ENCODE measurements at regions not wholly inside any gene's neighbourhood (a gene's known extent, or its start where the extent isn't known, plus 50 kb on each side); places are given as distances from the start of the nearest gene placed in this dataset.

DNA sequence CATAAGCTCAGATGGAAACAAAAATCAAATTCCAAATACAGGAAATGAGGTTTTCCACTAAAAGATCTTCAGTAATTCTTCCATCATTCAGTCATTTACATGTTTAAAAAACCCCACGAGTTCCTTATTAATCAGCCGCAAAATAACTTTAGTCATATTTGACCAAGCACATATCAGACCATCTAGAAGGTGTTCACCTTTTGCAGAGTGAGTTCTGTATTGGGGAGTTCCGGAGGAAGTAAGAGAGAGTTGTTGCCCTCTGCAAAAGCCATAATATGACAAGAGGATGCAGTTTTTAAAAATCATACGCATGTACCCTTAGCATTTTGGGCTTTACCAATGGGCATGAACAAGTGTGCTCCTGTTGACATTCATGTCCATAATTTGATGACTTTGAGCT lies 61.6 kb downstream of the CCR1 start:
- DNase-seq = no peak

DNA sequence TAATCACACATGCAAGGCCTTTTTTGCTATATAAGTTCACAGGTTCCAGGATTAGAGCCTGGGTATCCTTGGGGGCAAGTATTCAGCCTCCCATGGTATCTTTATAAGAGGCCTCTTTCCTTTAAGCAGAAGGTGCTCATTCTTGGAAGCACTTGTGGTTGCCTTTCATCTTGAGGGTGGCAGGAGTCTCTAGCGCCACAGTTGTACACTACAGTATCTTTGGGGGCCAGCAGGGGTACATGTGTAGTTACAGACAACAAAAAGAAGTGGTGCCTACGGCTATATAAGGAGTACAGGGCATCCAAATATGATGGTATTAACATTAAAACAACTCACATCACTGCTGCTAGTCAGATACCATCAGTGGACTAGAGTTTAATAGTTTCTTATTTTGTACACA lies 62.1 kb downstream of the CCR1 start:
- DNase-seq = no peak

DNA sequence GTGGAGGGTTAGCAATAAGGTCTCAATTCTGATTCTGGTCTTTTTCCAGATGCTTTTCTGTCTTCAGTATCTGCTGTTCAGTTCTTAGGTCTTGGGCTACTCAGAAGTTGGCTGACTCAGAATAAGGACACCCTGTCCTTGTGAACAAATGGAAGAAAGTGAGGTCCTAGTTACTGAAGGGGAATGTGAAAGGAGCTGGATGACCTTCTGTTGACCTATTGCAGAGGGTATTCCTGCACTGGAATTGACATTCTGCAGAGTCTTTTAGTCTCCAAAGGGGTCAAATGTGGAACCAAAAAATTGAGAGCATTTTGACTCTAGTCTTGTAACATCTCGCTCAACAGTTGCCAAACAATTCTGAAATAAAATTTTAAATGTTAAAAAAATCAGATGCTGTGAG lies 63.0 kb downstream of the CCR1 start:
- DNase-seq = no peak

DNA sequence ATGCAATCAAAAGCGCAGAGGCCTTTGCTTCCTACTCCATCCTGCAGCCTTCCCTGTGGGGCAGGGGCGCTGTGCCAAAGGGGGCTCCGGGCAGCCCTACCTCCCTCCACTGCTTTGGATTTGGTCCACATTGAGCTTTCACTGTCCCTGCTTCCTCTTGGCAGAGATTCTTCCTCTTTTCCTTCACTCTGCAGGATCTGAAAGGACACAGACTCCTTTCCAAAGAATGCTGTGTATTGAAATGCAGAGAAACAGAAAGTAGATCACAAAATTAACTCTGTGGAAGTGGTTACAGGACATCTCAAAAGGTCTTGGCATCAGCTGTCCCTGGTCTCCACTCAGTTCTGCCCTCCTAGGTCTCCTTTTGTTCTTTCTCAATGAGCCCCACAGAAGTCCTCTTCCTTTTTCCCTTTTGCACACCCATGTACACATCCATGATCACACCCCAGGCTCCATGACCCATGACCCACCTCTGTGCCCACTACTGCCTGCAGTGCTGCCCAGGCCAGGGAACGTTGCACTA lies 64.1 kb downstream of the CCR1 start:
- DNase-seq = no peak

DNA sequence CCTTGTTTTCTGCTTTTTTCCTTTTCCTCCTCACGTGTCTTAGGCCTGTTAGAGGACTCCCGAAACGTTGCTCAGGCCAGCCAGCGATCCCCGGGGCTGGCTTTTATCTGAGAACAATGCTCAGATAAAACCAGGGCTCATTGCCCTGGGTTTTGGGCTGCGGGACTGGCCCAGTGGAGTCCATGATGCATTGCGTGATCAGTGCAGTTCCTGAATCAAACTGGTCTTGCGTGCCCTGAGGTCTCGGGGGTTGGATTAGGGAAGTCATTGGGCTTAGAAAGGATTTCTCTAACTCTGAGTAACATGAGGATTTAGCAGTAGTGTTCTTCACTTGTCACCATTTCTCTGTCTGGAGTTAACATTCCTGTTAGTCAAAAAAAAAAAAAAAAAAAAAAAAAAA lies 66.3 kb downstream of the CCR1 start:
- no peak for DNase-seq

DNA sequence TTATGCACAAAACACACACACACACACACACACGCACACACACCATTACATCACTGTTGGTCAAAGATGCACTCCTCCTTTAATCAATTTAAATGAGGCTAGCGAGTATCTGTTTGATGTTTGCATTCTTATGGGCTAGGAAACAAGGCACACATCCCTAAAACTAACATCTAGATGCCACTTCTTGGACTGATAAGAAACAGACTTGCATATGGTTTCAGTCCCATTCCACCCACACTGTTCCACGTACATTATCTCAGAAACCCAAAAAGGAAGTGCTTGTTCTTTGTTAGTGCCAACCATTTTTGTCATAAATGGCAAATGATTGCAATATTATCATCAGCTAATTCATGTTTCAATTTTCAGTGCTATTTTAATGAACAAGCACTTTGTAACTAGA lies 69.5 kb downstream of the CCR1 start:
- no peak for DNase-seq

DNA sequence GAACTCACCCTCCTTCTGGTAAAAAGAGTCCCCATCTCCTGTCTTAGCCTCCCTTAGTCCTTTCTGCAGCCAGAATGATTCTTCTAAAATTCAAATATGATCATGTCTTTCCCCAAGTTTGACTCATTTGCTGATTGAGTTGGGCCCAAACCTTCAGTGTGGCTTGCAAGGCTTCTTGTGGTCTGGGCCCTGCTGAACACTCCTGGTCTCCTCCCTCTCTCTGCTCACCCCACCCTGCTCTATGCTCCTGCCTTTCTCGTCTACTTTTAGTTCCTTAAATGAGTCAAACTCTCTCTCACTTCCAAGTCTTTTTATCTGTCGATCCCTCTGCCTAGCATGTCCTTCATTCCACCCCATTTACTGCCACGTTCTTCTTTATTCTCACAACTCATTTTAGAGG lies 72.6 kb downstream of the CCR1 start:
- no peak for DNase-seq

DNA sequence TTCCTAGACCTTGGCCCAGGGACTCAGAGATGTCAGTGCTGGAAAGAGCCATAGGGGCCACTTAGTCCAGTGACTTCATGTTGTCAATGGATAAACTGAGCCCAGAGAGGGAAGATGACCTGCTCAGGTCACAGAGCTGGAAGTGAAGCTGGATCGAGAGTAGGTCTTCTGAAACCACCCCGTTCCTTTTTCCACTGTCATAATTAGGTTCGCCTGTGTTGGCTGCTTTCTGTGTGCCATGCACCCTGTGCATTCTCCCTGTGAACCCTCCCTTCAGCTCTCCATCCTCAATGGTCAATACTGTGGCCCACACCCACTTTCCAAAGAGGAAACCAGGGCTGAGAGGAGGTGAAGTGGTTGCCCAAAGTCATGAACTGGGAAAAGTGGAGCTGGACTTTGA lies 74.8 kb downstream of the CCR1 start:
- DNase-seq = no peak

DNA sequence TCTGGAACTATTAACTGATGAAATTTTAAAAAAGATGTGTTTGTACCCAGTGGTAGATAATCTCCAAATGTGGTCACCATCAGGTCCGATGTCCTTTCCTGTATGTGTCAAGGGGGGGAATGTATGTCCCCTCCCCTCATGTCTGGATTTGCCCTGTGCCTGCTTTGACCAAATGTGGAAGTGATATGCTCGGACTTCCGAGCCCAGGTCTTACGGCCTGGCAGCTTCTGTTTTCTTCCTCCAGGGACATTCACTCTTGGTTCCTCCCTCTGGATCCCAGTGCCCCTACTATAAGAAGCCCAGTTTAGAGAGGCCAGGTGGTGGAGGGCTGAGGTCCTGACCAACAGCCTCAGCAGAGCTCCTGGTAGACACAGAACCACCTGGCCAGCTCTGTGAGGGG lies 75.5 kb downstream of the CCR1 start:
- no peak for DNase-seq

DNA sequence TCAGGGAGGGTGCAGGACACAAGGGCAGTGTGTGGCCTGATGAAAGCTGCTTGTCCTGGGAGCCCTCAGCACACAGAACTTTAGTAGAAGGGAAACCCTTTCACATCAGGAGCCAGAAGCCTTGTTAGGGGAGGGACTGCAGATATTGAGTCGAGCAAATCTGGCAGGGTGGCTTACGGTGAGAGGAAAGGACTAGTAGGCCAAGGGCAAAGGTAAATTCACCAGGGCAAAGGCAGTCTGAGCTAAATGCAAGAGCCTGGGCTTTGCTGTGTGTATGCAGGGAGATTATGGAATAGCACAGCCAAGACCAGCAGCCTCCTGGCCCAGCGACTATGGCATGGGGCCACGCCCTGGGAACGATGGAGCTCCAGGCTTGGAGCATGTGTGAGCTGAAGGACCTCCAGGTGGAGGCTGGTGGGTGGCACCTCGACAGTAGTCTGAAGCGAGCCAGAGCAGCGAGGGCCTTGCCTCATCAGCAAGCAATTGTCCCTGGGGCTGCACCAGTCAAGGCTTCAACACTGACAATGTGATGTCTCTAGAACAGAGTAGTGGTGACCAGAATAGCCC lies 76.1 kb downstream of the CCR1 start:
- DNase-seq = no peak

DNA sequence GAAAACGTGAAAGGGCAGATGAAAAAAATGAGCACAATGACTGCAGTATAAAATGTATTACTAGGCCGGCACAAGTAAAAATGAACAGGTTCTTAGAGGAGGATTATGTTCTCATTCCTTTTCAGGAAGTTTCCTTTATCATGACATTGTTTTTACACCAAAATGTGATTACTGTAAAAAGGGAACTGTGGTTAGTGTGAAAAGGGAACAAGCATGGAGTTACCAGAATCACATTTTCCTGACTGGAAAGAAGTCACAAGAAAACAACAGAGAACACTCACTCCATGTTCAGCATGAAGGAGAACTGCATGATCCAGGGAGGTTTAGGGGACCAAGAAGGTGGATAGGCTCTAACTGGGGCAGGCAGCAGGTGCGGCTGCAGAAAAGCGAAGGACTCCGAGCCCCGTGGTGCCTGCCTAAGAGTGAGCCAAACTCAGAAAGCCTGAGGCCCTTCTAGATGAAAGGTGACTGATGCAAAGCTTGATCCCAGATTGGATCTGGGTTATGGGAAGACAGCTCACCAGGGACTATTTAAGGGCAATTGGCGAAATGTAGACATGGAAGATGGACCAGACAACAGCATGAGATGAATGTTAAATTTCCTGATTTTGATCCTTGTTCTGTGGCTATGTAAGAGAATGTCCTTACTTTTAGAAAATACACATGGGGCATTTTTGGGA lies 77.3 kb downstream of the CCR1 start:
- no peak for DNase-seq

DNA sequence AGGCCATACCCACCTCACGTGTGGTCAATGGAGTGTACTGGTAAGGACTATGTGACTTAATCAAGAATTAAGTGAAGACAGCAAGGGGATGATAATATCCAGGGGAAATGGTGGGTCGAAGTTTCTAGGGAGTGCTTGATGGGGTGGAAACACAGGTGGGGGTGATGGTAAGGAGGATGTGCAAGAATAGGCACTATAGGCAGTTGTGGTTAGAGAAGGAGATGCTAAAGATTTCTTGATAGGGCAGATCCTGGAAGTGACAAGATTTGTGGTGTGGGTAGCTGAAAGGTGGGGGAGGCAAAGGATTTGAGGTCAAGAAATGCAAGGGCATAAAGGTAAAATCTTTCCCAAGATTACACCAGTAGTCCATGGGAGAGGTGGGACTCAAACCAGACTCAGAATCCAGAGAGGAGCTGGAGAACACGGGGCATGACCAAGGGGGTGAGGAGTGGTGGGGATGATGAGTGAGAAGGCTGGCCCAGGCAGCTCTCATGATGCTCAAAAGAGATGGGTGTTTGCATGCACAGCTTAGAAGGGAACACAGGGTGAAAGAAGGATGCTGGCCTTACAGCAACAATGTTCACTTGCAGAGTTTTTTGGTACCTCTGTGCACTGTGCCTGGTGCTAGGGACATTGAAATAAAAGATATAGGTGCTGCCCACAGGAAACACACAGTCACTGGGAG lies 78.4 kb downstream of the CCR1 start:
- no peak for DNase-seq

DNA sequence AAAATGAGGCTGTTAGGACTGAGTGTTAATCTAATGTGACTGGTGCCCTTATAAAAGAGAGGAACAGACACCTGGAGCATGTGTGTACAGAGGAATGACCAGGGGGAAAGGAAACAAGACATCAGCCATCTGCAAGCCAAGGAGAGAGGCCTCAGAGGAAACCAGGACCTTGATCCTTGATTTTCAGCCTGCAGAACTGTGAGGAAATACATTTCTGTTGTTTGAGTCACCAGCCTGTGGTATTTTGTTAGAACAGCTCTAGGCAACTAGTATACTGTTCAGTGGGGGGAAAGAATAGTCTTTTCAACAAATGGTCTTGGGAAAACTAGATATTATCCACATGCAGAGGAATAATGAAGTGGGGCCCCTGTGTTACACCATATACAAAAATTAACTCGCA lies 80.6 kb downstream of the CCR1 start:
- no peak for DNase-seq

DNA sequence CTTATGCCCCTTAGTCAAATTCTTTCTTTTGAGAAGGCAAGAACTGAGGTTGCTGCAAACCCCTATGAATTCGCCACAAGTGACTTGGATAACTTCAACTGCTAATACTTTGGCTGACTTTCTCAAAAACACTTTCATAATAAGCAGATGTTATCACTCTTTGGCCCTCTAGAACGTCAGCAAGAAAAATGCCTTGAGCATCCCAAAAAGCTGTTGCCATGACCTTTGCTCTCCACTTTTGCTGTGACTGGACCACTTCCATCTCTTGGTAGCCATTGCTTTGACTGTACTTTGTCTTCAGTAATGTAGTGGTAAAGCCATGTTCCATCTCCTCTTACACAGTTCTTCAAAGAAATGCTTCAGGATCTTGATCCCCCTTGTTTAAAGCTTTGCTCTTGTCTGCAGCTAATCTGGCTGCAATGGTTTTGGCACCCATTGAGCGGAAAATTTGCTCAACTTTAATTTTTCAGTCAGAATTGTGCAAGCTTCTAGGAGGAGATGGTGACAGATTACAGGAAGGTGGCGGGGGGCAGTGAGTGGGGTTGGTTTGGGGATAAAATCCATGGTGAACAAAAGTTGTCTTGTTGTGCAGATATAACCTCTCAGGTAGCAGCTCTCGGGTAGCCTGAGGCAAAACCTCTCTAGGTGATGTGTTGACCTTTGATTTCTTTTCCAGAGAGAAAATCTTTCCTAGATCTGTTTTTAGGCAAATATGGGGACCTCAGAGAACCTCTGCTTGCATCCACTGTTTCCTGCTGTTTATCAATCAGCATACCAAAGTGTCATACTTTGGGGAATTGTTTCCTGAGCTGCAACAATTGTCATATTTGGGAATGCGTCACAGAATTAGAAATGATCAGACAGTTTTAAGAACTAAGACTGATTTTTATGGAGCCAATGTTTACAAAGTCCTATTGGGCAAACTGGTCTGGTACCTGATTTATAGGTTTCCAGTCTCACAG lies 83.6 kb downstream of the CCR1 start:
- no peak for DNase-seq

DNA sequence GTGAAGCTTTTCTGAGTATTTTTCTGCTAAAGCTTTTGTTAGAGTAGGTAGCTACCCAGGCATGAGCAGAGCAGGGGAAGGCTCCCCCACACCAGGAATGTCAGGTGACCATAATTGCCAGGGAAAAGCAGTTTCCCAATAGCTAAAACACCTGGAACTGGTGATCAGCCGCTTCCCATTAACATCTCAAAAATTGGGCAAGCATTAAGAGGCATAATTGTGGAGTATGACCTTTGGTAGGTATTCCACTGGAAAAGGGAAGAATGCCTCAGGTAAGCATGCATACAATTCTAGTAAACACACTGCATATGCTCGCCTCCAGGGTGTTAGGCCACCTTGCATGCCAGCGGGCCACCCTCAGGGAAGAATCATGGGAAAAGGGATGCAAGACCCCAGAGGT lies 84.5 kb downstream of the CCR1 start:
- DNase-seq = no peak

DNA sequence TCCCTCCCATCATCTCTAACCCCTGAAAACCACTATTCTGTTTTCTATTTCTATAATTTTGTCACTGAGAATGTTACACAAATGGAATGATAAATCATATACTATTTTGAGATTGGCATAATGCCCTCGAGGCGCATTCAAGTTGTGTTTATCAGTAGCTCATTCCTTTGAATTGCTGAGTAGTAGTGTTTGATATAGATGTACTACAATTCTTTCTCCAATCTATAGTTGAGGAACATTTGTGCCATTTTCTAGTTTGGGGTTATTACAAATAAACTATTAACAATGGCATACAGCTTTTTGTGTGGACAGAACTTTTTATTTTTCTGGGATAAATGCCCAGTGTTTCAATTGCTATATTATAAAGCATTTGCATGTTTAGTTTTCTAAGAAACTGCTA lies 86.0 kb downstream of the CCR1 start:
- no peak for DNase-seq

DNA sequence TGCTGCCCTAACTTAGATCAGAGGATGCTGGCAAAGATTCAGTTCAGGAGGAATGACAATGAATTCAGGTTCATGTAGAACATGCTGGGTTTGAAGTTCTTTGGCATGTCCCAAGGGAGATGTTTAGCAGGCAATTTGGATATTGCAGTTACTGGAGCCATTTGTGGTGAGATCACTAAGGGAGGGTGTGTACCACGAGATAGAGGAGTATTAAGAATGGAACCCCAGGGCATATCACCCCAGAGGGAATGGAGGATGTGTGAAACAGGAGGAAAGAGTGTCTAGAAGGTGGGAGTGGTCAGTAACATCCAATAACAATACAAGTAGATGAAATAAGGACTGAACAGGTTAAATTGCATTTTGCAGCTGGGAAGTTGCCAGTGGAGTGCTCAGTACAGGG lies 87.1 kb downstream of the CCR1 start:
- DNase-seq = no peak

DNA sequence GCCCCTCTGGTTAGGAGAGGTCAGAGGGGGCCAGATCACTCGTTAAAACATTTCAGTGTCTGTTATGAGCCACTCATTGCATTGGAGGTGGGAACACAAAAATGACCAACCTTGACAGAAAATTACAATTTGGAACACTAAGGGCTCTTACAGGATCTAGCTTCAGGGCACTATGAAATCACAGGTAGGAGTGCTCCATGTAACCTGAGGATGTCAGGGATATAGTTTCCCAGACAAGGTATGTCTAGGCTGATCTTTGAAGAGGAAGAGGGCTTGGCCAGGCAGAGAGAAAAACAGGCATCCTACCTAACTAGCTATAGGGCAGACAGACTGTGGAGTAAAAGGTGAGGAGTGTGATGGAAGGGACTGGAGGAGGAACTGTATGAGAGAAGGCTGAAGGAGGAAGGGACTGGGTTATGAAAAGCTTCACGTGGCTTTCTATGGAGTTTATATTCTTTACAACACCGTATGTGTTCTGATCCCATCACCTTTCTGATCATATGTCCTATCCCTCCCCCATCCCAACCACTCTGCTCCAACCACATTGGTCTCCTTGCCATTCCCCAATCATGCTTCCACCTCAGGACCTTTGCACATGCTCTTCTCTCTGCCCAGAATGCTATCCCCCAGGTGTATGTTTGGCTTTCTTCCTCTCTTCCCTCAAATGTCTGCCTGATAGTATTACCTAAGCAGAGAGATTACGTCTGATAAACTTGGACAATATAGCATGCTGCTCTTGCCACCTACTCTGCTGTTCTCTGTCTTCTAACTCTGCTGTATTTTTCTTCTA lies 88.2 kb downstream of the CCR1 start:
- no peak for DNase-seq

DNA sequence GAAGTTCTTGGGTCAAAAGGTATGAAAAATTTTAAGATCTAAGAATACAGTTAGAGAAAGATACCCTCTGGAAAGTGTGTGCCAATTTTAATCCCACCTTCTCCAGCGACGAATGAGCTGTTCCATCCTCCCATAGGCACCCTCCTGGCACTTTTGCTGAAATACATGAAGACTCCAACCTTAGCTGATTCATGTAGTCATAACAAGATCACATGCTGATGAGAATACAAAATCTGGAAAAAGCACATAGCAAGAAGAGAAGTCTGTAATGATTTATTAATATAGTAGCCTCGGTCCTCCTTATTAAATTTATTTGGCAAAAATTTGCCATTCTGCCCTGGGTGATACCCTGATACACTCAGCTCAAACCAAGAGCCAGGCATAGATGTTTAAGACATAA lies 88.9 kb downstream of the CCR1 start:
- no peak for DNase-seq

DNA sequence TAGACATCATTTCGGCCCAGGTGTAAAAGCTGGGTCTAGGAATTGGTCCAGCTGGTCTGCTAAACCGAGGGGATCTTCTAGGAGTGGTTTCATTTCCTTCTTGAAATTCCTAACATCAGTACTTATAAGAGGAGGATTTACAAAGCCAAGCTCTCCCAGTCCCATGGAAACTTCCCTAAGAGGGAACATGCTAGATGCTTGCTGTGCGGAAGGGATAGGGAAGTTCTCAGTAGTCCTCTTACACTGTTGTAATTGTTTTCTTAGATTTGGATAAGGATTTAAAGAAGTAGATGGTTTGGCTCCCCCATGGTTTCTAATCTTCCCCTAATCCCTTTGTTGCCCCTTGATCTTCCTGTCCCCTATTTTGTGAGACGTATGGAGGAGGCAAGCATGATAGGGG lies 89.7 kb upstream of the XCR1 start:
- no peak for DNase-seq

DNA sequence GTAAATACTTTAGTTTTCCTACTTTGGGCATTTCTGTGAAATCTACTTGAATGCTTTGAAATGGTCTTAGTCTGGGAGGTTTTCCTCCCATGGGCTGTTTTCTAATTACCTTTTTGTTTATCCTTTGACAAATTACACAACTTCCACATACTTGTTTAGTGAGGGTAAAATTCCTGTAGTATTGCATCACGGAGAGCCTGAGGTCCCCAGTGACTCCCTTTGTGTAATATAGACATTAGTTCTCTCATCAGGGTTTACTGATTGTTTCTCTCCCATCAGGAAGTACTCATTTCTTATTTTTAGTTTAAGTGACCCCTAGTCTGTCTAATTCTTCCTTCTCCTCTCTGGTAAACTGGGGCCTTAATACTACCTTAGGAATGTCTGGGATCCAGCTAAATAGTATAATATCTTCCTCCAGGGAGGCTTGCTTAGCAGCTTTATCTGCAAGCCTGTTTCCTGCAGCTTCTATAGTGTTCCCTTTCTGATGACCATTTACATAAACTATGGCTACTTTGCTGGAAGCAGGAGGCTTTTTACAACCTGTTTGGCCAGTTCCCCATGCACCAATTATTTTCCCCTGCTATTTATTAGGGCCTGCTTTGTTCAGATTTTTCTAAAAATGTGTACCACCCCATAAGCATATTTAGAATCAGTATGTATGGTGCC lies 87.2 kb upstream of the XCR1 start:
- DNase-seq = no peak

DNA sequence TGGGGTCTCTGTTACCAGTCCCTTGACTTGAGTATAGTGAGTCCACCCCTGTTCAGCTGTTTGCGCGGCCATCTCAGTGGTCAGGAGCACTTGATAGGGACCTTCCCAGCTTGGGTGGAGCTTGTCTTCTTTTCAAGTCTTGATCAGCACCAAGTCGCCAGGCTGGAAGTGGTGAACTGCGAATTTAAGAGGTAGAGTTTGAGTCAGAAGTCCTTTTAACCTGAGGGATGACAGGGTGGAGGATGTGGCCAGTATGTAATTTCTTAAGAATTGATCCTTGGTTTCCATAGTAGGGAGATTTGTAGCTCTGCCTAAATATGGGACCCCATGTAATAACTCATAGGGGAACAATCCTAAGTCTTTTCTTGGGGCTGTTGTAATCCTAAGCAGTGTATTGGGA lies 86.3 kb upstream of the XCR1 start:
- no peak for DNase-seq
